ENCODE measurements at regions not wholly inside any gene's neighbourhood (a gene's known extent, or its start where the extent isn't known, plus 50 kb on each side); places are given as distances from the start of the nearest gene placed in this dataset.

DNA sequence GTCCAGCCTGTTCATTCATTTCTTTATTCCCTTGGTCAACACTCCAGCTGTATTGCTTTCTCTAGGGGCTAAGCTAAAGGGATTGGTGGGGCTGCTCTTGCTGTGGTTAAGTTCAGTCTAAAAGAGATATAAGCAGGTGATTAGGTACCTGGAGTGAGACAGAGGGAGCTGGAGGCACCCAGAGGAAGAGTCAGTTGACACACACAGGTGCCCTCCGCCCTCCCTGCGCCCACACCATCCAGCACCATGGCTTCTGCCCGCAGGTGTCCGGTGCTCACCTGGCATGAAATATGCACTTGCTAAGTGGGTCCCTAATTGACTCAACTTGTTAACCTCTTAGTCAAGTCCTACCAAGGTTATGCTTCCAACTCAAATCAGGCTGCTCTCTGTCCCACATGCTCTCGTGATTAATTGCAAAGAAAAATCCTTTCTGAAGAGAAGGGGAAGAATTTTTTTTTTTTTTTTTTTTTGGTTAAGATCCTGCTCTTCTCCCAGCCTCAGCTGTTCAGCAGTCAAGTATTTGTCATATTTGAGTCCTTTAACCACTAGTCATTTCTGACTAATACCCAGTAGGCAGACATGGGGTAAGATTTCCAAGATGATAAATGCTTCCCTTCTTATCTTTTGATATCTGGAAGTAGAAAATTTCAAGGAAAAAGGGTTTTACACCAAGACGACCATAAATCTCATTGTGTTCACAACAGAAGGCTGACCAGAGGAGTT is 199.8 kb upstream of the WSCD1 start:
- Mint-ChIP-seq H3K27ac (no peak overlapping the region), H3K9me3 (no peaks in the 10 kb centered on the region), H3K27me3 (no peaks in the 10 kb centered on the region), H3K4me3 (no peak overlapping the region), H3K36me3 (no peaks in the 10 kb centered on the region), H3K4me1 (no peaks in the 10 kb centered on the region)
- ATAC-seq (ENCODE audit: low read depth), result no peak
- no peak for DNase-seq
- POLR2A ChIA-PET, result no interaction called here

DNA sequence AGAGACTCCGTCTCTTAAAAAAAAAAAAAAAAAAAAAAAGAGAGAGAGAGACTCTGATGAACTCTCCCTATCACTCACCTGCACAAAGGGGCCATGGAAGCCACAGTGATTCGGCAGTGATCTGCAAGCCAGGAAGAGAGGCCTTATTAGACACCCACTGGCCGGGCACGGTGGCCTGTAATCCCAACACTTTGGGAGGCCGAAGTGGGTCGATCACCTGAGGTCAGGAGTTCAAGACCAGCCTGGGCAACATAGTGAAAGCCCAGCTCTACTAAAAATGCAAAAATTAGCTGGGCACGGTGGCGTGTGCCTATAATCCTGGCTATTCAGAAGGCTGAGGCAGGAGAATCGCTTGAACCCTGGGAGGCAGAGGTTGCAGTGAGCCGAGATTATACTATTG is 198.5 kb upstream of the WSCD1 start:
- no peaks in the 10 kb centered on the region for H3K4me1 Mint-ChIP-seq
- no peak overlapping the region for H3K4me3 Mint-ChIP-seq
- POLR2A ChIA-PET, result no interaction called here
- peaks cover 4% of the 10 kb centered on the region for H3K27me3 Mint-ChIP-seq
- H3K27ac Mint-ChIP-seq, result no peak overlapping the region
- no peaks in the 10 kb centered on the region for H3K36me3 Mint-ChIP-seq
- H3K9me3 Mint-ChIP-seq, result no peaks in the 10 kb centered on the region
- DNase-seq, result no peak
- no peak for ATAC-seq (ENCODE audit: low read depth)

DNA sequence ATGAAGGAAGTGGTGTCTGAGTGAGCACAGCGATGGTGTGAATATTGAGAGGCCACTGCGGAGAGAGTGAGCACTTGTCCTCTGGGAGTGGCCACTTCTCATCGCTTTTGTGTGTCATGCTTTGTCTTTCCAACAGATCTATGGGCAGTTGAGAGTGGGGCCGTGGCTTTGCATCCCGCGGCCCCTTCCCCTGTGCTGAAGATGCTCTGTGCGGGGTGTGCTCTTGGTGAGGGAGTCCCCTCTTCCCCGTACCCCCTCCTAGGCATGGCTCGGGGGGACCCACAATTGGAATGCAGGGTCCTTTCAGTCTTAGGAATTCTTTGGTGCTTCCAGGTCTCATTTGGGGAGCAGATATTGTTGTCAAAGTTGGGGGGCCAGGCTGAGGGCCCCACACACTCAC is 197.3 kb upstream of the WSCD1 start:
- Mint-ChIP-seq H3K4me3 (no peak overlapping the region), H3K36me3 (no peaks in the 10 kb centered on the region), H3K27me3 (peaks cover 4% of the 10 kb centered on the region), H3K9me3 (no peaks in the 10 kb centered on the region), H3K27ac (no peak overlapping the region), H3K4me1 (no peaks in the 10 kb centered on the region)
- DNase-seq (no peak), ATAC-seq (ENCODE audit: low read depth) (no peak)
- POLR2A ChIA-PET, result no interaction called here

DNA sequence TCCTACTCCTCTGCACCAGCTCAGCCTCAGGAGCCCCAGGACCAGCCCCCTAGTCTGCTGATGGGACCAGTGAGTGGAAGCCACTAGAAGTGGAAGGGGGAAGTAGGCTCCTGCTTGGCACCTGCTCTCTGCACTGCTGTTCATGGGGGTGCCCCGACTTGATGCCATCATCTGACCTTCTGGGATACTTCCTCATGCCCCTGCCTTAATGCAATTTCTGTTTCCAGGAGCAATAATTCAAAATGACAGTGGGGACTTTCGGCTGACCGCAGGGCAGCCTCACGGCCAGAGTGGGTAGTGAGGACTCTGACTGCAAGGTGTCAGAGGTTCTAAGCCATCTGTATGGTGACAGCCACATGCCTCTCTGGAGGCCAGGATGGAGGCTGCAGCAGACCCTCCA is 196.4 kb upstream of the WSCD1 start:
- ATAC-seq (ENCODE audit: low read depth), result no peak
- Mint-ChIP-seq H3K27ac (no peak overlapping the region), H3K4me3 (no peak overlapping the region), H3K36me3 (no peaks in the 10 kb centered on the region), H3K27me3 (peaks cover 4% of the 10 kb centered on the region), H3K9me3 (no peaks in the 10 kb centered on the region), H3K4me1 (no peaks in the 10 kb centered on the region)
- POLR2A ChIA-PET, result no interaction called here
- no peak for DNase-seq

DNA sequence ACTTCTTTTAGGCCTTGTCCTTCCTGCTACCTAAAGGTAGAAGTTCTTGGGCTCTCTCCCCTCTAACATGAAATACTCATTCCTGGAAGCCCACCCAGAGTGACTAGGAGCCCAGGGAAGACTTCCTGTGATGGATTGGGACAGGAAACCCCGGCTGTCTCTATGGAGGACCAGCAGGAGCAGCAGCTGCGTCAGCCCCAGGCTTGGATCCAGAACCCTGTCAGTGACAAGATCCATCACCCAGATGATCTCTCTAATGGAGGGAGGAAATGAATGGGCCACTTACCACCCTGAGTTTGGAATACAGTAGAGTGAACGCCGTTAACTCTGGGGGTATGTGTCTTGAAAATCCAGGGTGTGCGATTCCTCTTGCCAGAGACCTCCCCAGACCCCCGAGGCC is 195.7 kb upstream of the WSCD1 start:
- Mint-ChIP-seq H3K36me3 (no peaks in the 10 kb centered on the region), H3K4me1 (no peaks in the 10 kb centered on the region), H3K27ac (no peak overlapping the region), H3K9me3 (no peaks in the 10 kb centered on the region), H3K4me3 (no peak overlapping the region), H3K27me3 (peaks cover 4% of the 10 kb centered on the region)
- DNase-seq, result no peak
- no peak for ATAC-seq (ENCODE audit: low read depth)
- POLR2A ChIA-PET, result no interaction called here

DNA sequence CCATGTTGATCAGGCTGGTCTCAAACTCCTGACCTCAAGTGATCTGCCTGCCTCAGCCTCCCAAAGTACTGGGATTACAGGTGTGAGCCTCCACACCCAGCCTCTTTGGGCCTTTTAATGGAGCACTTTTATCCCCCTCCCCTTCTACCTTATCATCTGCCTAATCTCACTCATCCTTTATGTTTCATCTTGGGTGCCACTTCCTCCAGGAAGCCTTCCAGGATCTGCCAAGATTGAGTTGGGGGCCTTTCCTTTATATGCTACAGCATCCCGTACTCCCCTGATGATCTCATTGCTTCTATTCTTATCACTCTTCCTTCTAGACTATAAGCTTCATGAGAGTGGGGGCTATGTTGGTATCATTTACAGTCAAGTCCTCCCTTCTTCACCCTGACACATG is 192.8 kb upstream of the WSCD1 start:
- POLR2A ChIA-PET, result no interaction called here
- no peaks in the 10 kb centered on the region for H3K9me3 Mint-ChIP-seq
- DNase-seq, result no peak
- H3K36me3 Mint-ChIP-seq, result no peaks in the 10 kb centered on the region
- no peak overlapping the region for H3K4me3 Mint-ChIP-seq
- no peak for ATAC-seq (ENCODE audit: low read depth)
- H3K27ac Mint-ChIP-seq, result no peak overlapping the region
- no peaks in the 10 kb centered on the region for H3K4me1 Mint-ChIP-seq
- H3K27me3 Mint-ChIP-seq, result peaks cover 8% of the 10 kb centered on the region

DNA sequence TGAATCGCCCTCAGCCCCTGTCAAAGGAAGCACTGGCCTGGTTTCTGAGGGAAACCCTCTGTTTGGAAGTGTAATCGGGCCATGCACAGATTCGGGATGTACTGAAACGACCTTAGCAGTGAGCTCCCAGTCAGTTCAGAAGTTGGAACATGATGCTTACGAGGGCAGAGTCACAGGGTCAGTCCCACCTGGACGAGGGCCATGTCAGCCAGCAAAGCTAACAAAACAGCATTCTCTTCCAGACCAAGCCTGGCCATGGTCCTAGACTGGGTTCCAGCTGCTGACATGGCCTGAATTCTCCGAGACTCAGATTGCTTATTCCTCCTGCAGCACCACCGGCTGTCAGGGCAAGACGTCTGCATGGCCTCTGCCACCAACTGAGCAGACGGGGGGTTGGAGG is 192.2 kb upstream of the WSCD1 start:
- H3K36me3 Mint-ChIP-seq, result no peaks in the 10 kb centered on the region
- DNase-seq, result no peak
- no peaks in the 10 kb centered on the region for H3K4me1 Mint-ChIP-seq
- POLR2A ChIA-PET, result no interaction called here
- no peak overlapping the region for H3K4me3 Mint-ChIP-seq
- H3K27me3 Mint-ChIP-seq, result peaks cover 12% of the 10 kb centered on the region
- H3K9me3 Mint-ChIP-seq, result no peaks in the 10 kb centered on the region
- ATAC-seq (ENCODE audit: low read depth), result no peak
- H3K27ac Mint-ChIP-seq, result no peak overlapping the region

DNA sequence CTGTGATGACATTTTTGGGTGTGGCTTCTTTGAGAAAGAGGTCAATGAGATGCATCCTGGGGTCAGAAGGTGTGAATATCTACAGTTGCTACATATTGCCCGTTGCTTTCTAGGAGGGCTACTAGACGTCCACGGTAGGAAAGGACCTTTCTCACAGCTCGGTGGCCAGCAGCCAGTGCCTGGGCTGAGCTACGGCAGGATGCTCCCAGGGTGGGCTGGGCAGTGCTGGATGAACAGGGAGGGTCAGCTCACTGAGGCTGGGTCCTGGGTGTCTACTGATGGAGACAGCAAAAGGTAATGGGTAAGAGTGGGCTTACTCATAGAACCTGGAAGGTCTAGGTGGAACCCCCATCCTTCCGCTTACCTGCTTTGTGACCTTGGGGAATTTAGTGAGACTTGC is 188.3 kb upstream of the WSCD1 start:
- H3K4me1 Mint-ChIP-seq, result no peaks in the 10 kb centered on the region
- ATAC-seq (ENCODE audit: low read depth) (no peak), DNase-seq (no peak)
- peaks cover 11% of the 10 kb centered on the region for H3K27me3 Mint-ChIP-seq
- POLR2A ChIA-PET, result no interaction called here
- H3K4me3 Mint-ChIP-seq, result no peak overlapping the region
- H3K27ac Mint-ChIP-seq, result no peak overlapping the region
- H3K9me3 Mint-ChIP-seq, result peaks cover 1% of the 10 kb centered on the region
- H3K36me3 Mint-ChIP-seq, result no peaks in the 10 kb centered on the region

DNA sequence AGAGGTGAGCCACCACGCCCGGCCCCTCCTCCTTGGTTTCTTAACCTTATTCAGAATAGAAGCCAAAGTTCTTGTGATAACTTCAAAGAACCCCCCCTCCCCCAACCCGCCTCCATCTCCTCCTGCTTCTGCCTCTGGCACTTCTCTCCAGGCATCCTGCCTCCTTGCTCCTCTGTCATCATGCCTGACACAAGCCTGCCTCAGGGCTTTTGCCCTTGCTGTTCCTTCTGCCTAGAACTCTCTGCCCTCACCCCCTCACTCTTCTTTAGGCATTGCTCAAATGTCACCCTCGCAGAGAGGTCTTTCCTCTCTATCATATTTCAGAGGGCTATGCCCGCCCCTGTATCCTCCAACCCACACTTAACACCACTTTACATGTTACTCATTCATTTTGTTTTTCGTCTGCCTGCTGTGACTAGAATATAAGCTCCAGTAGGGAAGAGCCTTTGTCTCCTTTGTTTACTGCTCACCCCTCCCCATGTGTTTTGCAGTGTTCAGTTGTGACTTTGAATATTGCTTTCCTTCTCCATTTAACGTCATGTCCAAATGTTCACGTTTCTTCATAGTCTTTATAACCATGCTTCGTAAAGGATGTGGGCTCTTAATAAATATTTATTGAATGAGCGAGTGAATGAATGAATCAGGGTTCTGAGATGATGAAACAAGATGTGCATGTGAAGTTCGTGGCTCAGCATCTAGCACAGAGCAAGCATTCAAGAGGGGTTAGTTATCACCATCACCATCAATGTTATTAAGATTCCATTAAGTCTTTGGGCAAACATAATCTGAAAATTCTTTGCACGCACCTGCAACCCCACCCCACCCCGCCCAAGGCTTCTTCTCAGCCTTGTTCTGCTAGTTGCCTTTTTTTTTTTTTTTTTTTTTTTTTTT is 186.2 kb upstream of the WSCD1 start:
- POLR2A ChIA-PET, result no interaction called here
- Mint-ChIP-seq H3K27ac (no peak overlapping the region), H3K4me3 (no peak overlapping the region), H3K9me3 (peaks cover 1% of the 10 kb centered on the region), H3K4me1 (no peaks in the 10 kb centered on the region), H3K27me3 (peaks cover 11% of the 10 kb centered on the region), H3K36me3 (no peaks in the 10 kb centered on the region)
- ATAC-seq (ENCODE audit: low read depth) (no peak), DNase-seq (no peak)

DNA sequence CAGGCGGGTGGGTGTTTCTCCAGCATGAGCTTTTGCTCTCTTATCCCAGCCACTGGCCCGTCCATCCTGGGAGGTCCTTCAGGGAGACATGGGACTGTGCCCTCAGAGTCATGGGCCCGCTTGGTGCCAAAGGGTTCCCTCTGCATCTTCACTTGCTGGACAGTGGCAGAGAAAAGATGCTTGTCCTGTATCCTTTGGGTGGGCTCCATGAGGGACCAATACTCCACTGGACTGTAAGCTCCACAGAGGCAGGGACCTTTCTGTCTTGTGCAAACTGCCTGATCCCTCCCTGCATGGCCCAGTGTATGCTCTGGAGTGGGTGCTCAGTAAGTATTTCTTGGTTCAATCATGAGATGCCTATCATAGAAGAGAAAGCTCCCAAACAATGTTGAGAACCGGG is 184.8 kb upstream of the WSCD1 start:
- H3K4me1 Mint-ChIP-seq, result no peaks in the 10 kb centered on the region
- peaks cover 11% of the 10 kb centered on the region for H3K27me3 Mint-ChIP-seq
- POLR2A ChIA-PET, result interaction anchor here (0.6 kb wide), 1 partner anchor 153 kb away, joined by 3 read pairs; no protein-coding TSS in a partner anchor
- H3K27ac Mint-ChIP-seq, result no peak overlapping the region
- peaks cover 1% of the 10 kb centered on the region for H3K9me3 Mint-ChIP-seq
- no peaks in the 10 kb centered on the region for H3K36me3 Mint-ChIP-seq
- no peak overlapping the region for H3K4me3 Mint-ChIP-seq
- ATAC-seq (ENCODE audit: low read depth) (no peak), DNase-seq (no peak)

DNA sequence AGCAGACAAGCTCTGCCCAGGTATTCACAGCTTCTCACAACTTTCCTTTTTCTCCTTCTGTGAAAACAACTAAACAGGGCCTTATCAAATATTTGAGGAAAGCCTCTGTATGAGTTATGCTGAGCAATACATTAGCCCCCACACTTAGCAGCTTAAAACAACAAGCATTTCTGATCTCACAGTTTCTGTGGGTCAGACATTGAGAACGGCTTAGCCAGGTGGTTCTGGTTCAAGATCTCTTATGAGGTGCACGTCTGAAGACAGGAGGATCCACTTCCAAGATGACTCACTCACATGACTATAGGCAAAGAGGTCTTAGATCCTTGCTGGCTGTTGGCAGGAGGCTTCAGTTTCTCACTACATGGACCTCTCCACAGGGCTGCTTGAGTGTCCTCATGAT is 181.4 kb upstream of the WSCD1 start:
- no peak overlapping the region for H3K27ac Mint-ChIP-seq
- H3K27me3 Mint-ChIP-seq, result peaks cover 14% of the 10 kb centered on the region
- peaks cover 1% of the 10 kb centered on the region for H3K4me1 Mint-ChIP-seq
- no peak for DNase-seq
- peaks cover 1% of the 10 kb centered on the region for H3K9me3 Mint-ChIP-seq
- no peaks in the 10 kb centered on the region for H3K36me3 Mint-ChIP-seq
- POLR2A ChIA-PET, result no interaction called here
- H3K4me3 Mint-ChIP-seq, result no peak overlapping the region
- ATAC-seq (ENCODE audit: low read depth), result no peak

DNA sequence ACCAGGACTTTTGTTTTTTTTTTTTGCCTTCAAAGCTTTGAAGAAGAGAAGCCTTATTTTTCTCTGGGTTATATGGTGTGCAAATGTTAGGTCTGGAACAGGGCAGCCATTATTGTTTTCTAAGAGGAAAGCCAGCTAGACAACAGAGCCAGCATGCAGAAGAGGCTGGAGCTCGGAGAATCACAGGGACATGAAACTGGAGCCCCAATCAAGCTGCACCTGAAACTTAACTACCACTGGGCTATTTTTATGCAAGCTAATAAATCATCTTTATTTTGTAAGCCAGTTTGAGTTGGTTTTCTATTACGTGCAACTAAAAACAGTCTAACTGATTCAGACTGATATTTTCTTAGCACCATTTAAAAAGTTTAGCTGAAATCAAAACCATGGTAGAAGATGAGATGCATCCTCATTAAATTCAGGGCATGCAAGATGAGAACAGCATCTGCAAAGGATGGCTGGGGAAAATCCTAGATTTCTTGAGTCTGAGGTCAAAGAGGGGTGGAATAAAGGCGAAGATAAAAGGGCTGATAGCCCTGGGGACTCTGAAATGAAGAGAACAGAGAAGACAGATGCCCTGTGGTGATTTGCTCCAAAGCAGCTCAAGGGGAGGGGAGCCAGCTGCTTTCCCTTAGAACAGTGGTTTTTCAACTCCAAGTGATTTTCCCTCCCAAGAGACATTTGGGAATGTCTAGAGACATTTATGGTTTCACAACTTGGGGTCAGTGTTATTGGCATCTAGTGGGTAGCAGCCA is 177.1 kb upstream of the WSCD1 start:
- ATAC-seq (ENCODE audit: low read depth) (no peak), DNase-seq (no peak)
- Mint-ChIP-seq H3K9me3 (no peaks in the 10 kb centered on the region), H3K27ac (no peak overlapping the region), H3K27me3 (peaks cover 15% of the 10 kb centered on the region), H3K4me1 (peaks cover 8% of the 10 kb centered on the region), H3K36me3 (no peaks in the 10 kb centered on the region), H3K4me3 (no peak overlapping the region)
- POLR2A ChIA-PET, result no interaction called here

DNA sequence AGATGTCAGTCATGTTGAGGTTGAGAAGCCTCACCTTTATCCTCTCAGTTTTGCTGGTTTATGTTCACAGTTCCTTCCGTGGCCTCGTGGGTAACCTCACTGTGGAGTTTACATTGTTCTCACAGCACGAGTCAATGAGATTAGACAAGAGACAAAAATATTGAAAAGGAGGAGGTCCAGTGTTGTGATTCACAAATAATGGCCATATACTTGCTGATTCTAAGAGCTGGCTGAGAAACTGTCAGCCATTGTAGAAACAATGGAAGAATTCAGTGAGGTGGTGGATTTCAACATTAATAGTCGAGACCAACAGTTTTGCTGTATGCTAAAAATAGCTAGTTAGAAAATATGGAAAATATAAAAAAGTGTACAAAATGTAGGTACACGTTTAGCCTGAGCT is 176.4 kb upstream of the WSCD1 start:
- H3K9me3 Mint-ChIP-seq, result no peaks in the 10 kb centered on the region

DNA sequence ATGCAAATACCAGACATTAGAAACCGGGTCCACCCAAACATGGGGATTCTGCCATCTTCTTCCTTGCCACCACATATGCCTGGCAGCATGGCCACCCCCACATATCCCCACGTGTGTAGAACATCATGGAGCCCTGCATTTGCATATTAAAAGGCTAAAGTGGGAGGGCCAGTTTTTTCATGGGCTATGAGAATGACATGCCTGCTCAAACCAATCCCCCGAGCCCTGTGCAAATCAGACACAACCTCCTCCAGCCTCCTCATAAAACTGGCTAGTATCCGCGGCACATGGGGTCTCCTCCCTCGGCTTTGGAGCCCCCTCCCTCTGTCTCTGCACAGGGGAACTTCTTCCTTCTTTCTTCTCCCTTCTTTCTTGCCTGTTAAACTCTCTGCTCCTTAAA is 174.9 kb upstream of the WSCD1 start:
- H3K27me3 Mint-ChIP-seq, result peaks cover 15% of the 10 kb centered on the region
- DNase-seq, result no peak
- no peak overlapping the region for H3K27ac Mint-ChIP-seq
- H3K4me1 Mint-ChIP-seq, result peaks cover 8% of the 10 kb centered on the region
- no peaks in the 10 kb centered on the region for H3K9me3 Mint-ChIP-seq
- POLR2A ChIA-PET, result no interaction called here
- no peak for ATAC-seq (ENCODE audit: low read depth)
- H3K4me3 Mint-ChIP-seq, result no peak overlapping the region
- no peaks in the 10 kb centered on the region for H3K36me3 Mint-ChIP-seq

More for the DNA sequence above, 176.4 kb upstream of the WSCD1 start:
- H3K36me3 Mint-ChIP-seq, result no peaks in the 10 kb centered on the region
- peaks cover 8% of the 10 kb centered on the region for H3K4me1 Mint-ChIP-seq
- no peak overlapping the region for H3K27ac Mint-ChIP-seq
- DNase-seq, result no peak
- POLR2A ChIA-PET, result no interaction called here
- H3K4me3 Mint-ChIP-seq, result no peak overlapping the region
- H3K27me3 Mint-ChIP-seq, result peaks cover 15% of the 10 kb centered on the region
- ATAC-seq (ENCODE audit: low read depth), result no peak

Data from activated naive CD8-positive, alpha-beta T cell treated with anti-CD3 and anti-CD28 coated beads, Interleukin-2, amount 10 ng/mL, durations not matched to agents 7 days and 5 days (primary cell).